GM19239 (cell line): ENCODE measurements at regions not wholly inside any gene's neighbourhood (a gene's known extent, or its start where the extent isn't known, plus 50 kb on each side); places are given as distances from the start of the nearest gene placed in this dataset.

Source experiments
- DNase-seq: peaks from one replicate; pipeline ENCODE4 v3.0.0; 2011; ENCODE audit warnings: low spot score; ENCODE audit not compliant: insufficient read length
- FAIRE-seq: peaks from 2 replicates; lab custom pipeline; 2011; peaks lifted over from hg19 to GRCh38; lab: Jason Lieb, UNC

DNA sequence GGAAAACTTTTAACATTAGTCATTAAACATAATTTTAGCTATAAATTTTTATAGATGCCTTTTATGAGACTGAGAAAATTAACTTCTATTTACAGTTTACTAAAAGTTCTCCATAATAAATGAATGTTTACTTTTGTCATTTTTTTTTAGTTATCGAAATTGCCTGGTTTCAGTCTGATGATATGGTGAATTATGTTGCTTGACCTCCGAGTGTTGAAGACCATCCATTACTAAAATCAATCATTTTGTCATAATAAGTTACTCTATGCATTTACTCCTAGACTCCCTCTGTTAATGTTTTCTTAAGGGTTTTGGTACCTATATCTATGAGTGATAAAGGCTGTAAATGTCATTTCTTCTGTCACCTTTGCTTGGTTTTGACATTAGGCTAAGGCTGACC is 516.0 kb upstream of the ROBO1 start:
- FAIRE-seq (no peak), DNase-seq (no peak)

DNA sequence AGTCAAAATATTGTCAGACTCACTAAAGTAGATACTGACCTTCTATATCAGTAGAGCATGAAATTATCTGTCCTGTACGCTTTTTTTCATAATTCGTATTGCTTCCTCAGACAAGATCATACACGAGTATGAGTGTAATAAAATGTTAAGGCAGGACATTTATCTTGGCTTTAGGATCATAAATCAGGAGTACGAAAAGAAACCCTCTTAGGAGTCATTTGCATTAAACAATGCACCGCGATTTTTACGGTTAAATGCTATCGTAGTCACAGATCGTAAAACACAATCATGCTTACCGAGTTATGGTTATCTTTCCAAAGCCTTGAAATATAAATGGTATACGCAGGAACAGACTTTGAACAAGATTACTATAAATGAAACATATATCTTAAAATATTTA is 510.3 kb upstream of the ROBO1 start:
- no peak for DNase-seq
- FAIRE-seq = no peak

DNA sequence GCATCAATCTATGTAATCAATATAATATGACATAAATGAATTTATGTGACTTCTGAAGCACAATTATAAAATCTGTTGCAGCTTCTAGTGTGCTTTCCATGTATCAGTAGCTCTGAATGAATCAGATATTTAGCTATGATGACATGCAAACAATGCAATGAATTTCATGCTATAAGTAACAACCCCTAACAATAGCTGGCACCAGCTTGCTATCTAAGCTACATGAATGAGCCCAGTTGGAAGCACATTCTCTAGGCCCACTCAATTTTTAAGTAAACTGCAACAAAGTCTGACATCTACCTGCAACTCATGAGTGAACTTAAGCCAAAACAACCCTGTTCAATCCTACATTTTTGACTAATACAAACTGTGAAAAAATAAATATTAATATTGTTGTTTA is 507.3 kb upstream of the ROBO1 start:
- FAIRE-seq = no peak
- DNase-seq = no peak

DNA sequence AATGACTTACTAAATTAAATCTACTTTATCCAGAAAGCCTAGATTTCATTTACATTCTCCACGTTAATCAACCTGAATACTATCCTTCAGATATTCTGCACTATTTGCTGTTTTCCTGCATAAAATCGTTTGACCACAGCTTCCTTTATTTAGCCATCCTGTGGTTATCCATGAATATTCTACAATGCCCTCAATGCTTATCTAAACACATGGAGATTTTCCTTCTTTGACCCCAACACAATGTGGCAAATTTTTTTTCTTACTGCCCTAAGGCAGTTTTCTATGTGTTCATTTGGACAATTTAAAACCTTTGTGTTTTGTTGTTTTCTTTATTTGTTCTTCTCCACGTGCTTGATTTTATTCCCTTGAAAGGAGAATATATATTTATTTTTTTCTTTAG is 495.5 kb upstream of the ROBO1 start:
- FAIRE-seq (no peak), DNase-seq (no peak)

DNA sequence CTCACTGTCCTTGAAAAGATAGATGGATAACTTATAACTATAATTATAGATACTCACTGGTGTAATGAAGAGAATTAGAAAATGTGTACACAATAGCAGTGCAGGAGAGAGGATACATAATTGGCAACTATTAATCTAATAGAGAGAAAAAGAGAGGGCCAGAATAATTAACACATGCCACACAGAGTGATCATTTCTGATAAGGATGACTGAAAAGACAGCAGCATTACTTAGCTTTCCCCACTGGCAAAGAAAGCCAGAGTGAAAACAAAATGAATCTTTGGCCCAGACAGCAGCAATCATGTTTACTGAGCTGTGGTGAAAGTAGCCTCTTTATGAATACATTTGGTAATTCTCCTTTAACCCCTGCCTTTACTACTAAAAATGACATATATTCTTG is 493.3 kb upstream of the ROBO1 start:
- DNase-seq (no peak), FAIRE-seq (no peak)

DNA sequence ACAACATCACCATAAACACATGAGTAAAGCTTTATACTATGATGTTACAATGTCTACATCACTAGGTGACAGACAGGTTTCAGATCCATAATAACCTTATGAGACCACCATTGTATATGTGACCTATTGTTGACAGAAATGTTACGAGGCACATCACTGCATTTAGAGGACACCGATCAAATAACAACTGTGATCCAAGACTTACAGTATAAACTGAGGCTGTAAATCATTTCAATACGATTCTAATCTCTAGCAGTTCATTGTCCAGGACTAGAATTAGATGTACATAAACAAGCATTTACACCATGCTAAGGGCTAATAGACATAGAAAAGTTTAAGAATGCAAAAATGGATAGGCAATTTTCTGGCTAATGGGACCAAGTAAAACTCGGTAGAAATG is 491.9 kb upstream of the ROBO1 start:
- no peak for FAIRE-seq
- DNase-seq = no peak

DNA sequence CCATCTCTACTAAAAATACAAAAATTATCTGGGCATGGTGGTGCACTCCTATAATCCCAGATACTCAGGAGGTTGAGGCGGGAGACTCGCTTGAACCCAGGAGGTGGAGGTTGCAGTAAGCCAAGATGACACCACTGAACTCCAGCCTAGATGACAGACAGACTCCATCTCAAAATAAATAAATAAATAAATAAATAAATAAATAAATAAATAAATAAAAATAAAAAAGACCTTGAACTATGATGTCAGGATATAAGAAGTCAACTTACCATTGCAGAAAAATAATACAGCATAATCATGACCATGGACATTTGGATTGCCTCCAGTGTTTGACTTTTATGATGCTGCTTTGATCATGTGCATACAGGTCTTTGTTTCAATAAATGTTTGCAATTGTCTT is 484.3 kb upstream of the ROBO1 start:
- no peak for DNase-seq

DNA sequence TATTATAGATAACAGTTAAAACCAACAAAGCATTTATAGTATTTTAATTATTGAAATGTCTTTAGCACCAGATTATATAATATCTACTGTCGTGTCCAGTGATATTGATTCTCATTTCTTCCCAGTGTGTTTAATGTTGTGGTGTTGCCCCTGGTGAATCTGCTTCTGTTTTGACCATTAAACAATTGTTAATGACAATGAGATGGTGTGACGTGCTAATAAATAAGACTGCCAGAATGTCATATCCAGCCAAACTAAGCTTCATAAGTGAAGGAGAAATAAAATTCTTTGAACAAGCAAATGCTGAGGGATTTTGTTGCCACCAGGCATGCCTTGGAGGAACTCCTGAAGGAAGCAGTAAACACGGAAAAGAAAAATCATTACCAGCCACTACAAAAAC is 480.0 kb upstream of the ROBO1 start:
- DNase-seq (no peak), FAIRE-seq (no peak)

More for the DNA sequence above, 484.3 kb upstream of the ROBO1 start:
- no peak for FAIRE-seq

DNA sequence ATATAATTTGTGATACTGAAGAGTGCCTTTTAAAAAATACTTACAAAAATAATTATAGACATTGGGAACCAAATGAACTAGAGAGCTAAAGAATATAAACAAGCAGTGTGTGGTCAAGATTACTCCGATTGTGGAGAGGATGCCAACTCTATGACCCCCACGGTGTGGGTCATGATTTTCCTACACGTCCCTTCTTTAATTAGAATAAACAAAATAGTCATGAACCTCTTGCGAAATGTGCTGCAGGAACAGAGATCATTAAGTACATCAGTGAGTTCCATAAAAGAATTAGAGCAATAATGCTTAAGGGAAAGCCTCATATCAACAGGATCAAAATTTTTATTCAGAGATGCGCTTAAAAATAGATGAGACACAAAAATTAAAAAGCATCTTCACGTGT is 476.6 kb upstream of the ROBO1 start:
- DNase-seq (no peak), FAIRE-seq (no peak)

DNA sequence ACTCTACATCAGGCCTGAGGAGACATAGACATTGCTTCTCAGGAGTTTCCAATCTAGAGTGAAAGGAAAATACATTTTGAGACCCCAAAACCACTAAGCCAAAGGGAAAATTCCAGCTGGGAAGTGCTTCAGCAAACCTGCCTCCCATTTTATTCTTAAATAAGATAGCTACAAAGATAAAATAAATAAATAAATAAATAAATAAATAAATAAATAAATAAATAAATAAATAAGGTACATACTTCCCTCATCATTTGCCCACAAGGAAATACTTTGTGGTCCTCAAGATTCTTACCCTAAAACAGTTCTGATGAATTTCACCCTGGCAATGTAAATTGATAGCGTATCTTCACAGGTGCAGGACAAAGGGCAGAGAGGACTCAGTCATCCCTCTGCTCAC is 474.0 kb upstream of the ROBO1 start:
- no peak for FAIRE-seq
- no peak for DNase-seq

DNA sequence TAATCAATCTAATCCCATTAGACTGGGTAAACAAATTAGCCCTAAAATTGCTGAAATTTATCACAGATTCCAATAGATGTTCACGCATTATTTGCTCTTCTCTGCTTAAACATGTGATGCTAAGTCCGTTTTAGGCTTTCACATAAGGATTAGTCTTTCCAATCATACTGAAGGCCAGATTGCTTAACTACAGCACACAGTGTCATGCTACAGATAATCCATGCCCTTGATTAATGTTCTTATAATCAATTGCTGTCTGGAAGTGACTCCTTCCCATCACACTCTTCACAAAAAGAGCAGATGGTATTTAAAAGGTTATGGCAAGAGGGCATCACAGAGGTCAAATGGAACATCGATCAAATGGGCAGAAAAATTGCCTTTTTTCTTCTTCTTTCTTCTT is 471.5 kb upstream of the ROBO1 start:
- DNase-seq (no peak), FAIRE-seq (no peak)

DNA sequence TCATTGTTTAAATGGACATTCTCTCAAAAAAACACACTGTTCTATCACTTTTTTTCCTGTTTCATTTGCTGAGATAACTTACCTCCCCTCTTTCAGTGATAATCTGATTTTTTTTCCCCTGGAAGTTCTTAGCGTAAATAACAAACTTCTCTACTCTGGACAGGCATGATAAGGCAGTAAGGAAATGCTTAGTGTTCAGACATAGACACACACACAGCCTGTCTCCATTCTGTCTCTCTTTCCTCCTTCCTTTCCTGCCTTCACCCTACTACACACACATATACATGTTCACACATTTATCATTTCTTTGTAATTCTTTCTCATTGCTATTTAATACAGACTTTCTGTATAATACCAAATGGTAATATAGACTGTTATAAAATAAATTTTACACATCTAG is 470.8 kb upstream of the ROBO1 start:
- FAIRE-seq (no peak), DNase-seq (no peak)

DNA sequence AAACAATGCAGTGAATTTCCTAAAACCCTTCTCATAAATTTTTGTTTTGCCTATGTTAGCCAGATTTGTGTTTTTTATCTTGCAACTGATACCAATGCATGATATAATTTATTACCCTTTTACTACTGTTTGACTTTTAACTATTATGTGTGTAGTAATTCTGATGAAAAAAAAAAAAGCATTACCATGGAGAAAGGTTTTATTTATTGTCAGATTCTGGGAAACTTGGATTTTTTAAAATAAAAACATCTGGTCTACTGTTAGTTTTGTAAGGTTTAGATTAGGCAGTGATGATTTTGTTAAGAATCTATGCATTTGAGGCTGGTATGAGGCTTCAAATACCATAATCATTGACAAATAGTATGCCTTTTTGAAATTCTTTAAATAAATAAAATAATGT is 470.4 kb upstream of the ROBO1 start:
- no peak for DNase-seq
- FAIRE-seq = no peak

DNA sequence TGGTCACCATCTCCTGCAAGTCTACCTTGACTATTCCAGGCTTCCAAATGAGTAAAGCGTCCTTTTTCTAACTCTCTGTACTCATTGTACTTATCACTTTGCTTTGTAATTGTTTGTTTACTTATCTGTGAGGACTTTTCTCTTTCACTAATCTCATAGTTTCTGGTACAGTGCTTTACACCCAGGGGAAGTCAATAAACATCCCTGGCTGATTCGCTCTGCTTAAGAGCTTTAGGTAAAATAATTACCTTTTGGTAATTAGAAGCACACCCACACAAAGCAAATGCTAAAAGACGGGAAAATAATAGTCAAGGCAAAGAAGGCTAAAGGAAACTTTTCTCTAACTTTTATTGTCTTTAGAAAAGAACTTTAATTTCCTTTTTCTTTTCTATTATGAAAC is 466.9 kb upstream of the ROBO1 start:
- FAIRE-seq = no peak

DNA sequence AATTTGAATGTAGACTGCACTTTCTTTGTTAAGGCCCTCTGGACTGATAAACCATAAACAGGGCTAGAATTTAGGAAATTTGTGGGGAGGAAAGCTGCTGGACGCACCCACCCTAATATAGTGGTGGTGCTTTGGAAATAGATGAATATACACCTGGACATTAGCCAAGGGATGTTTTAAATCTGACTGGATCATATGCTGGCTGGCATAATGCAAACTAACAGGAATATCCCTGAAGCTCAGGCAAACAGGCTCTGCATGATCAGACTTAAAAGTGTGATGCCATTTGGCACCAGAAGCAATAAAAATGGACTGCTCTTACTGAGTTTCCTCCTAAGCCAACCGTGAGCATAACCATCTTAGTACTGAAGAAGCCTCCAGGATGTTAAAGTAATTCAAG is 465.8 kb upstream of the ROBO1 start:
- FAIRE-seq (no peak), DNase-seq (no peak)

More for the DNA sequence above, 466.9 kb upstream of the ROBO1 start:
- no peak for DNase-seq

DNA sequence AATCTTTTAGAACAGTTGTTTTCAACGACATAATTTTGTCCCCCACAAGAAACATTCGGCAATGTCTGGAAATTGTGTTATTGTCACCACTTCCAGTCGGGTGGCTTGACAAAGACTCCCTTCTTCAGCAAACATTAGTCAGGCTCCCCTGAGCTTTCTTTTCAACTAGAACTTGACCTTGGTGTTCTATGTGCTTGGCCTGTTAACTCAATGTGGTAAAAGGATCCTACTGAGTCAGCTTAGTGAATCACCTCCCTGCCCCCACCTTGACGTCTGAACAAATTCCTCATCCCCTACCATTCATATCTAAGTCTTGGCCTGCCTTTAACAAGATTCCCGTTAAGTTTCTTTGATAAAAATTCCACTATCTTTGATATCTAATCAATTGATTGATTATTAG is 465.0 kb upstream of the ROBO1 start:
- FAIRE-seq = no peak
- DNase-seq = no peak

DNA sequence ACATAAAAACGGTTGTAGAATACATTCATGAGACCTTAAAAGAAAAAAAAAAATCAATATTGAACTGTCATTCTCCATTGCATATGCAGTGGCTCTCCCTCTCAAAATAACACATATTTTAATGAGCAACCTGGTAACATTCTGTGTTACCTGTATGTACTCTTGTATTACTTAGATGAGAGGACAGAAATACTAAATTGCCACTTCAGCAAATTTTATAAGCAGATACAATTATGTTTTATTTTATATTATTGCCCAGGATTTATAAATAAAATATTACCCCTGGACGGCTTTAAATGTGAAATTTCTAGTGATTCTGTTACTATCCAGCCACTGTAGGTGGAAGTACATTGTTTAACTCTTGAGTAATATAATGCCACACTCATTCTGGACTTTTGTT is 463.2 kb upstream of the ROBO1 start:
- DNase-seq (no peak), FAIRE-seq (no peak)

DNA sequence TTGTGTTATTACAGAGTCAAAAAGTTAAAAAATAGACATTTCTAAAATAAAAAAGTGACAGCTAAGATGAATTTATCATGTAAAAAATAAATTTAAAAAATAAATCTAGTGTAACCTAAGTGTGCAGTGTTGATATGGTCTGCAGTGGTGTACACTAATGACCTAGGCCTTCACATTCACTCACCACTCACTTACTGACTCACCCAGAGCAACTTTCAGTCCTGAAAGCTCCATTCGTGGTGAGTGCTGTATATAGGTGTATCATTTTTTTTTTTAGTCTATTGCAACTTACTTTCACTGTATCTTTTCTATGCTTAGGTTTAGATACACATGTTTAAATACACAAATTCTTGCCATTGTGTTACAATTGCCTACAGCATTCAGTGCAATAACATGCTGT is 459.4 kb upstream of the ROBO1 start:
- DNase-seq (no peak), FAIRE-seq (no peak)

DNA sequence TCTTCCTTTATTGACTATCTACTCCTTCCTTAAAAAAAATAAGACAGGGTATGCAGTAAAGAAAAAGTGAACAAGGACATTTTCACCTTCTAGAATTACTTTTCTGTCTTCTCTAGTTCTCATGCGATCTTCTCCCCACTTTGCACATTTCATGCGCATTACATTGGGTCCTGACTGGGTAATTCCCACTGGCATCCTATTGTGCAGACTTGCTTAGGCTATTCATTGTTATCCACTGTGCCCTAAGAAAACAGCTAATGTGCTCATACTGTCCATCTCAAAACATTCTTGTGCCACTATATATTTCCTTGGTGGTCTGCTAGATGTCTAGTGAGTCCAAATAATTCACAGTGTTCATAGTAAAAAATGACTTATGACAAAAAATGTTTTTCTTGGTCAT is 447.4 kb upstream of the ROBO1 start:
- DNase-seq (no peak), FAIRE-seq (no peak)

DNA sequence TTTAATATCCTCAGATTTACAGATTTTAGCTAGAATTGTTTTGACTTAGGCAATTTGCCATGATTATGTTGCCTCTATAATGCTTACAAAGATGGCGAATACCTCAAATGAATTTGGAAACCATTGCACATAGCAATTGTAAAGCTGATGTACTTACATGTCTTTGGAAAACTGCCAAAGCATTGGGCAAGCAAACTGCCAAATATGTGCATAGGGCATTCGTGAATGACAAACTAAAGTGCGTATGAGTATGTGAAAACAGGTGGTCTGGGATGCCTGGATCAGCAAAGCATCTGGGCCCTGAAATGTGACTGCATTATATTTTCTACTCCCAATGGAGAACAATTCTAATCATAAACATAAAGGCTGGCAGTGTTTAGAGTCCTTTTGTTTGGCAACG is 445.3 kb upstream of the ROBO1 start:
- DNase-seq (no peak), FAIRE-seq (no peak)

DNA sequence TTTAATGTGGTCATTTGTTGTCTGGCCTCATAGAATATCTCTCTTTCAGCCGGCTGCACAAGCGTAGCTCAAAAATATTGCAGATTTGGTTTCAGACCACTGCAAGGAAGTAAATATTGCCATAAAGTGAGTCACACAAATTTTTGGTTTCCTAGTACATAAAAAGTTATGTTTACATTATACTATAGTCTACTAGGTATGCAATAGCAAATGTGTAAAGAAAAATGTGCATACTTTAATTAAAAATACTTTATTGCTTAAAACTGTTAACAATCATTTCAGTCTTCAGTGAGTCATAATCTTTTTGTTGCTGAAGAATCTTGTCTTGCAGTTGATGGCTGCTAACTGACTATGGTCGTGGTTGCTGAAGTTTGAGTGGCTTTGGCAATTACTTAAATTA is 425.1 kb upstream of the ROBO1 start:
- DNase-seq = no peak
- no peak for FAIRE-seq

DNA sequence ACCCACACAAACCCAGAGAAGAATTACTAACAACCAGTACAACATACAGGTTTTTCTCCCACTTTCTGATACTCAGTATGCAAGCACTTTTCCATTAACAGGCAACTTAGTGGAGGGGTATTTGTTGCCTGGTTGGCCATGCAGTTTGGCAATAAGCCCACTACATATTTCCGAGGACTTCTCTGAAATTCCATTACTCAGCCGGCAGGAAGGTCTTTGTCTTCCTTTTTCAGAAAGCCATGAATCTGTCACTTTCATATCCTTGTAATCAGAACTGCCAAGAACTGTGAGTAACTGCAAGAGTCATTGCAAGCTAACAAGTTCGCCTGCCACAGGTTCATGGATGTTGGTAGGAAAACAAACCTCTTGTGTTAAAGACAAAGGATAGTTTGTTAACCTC is 422.3 kb upstream of the ROBO1 start:
- DNase-seq (no peak), FAIRE-seq (no peak)

DNA sequence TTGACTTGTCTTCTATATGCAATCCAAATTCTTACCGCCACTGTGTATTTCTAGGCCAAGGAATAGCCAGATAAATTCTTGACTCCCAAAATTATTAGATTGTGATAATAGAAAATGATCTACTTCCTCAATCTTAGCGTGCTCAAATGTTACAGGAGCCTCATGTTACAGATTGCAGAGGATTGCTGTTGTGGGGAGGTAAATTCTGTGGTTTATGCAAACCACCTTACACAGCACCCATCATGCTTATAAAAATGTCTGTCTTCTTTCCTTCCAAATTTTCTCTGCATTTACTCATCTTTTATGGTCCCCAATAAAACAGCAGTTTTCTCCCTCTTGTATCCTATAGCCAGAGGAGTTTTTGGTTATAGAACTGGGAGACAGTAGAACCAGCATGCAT is 420.2 kb upstream of the ROBO1 start:
- DNase-seq (no peak), FAIRE-seq (no peak)
